ENCODE measurements at regions not wholly inside any gene's neighbourhood (a gene's known extent, or its start where the extent isn't known, plus 50 kb on each side); places are given as distances from the start of the nearest gene placed in this dataset.

- DNase-seq (ENCODE audit: low read depth, low spot score): no peak
Observed at GRCh38 chr2:228239207-228239906, 57.9 kb upstream of the SPHKAP start.

Data from ELF-1 (cell line).